HFFc6 (cell line): ENCODE measurements at regions not wholly inside any gene's neighbourhood (a gene's known extent, or its start where the extent isn't known, plus 50 kb on each side); places are given as distances from the start of the nearest gene placed in this dataset.

Source experiments
- DNase-seq: peaks from one replicate; pipeline ENCODE4 v3.0.0-alpha.2; 2018
- H3K27ac Mint-ChIP-seq: 2 replicates; pipeline ENCODE4 v1.8.0; 2020; ENCODE audit warnings: mild to moderate bottlenecking, mixed read lengths
- H3K27me3 Mint-ChIP-seq: 2 replicates; pipeline ENCODE4 v1.8.0; 2021; ENCODE audit warnings: mild to moderate bottlenecking, moderate library complexity, mixed read lengths; ENCODE audit not compliant: insufficient read depth
- H3K36me3 Mint-ChIP-seq: 2 replicates; pipeline ENCODE4 v1.8.0; 2021; ENCODE audit warnings: low read depth, mixed read lengths
- H3K4me1 Mint-ChIP-seq: 2 replicates; pipeline ENCODE4 v1.8.0; 2020; ENCODE audit warnings: low read depth, mixed read lengths
- H3K4me3 Mint-ChIP-seq: 2 replicates; pipeline ENCODE4 v1.8.0; 2020; ENCODE audit warnings: mild to moderate bottlenecking, moderate library complexity, mixed read lengths
- H3K9me3 Mint-ChIP-seq: 2 replicates; pipeline ENCODE4 v1.8.0; 2020; ENCODE audit warnings: mild to moderate bottlenecking, mixed read lengths
- CTCF ChIP-seq: fragments of 200-600 bp; sonication (generic); IDR thresholded peaks from 2 replicates; pipeline ENCODE4 v1.5.0; 2021; ENCODE audit warnings: antibody characterized with exemption, mild to moderate bottlenecking

GRCh38 chr6:56838965-56839364 lies 115.9 kb upstream of the BEND6 start:
- peaks cover 60% of the 10 kb centered on the region for H3K4me1 Mint-ChIP-seq
- DNase-seq, result no peak
- H3K4me3 Mint-ChIP-seq, result peak overlapping the region; percentile 61
- no peak for TF ChIP-seq CTCF
- H3K9me3 Mint-ChIP-seq, result no peaks in the 10 kb centered on the region
- peaks cover 50% of the 10 kb centered on the region for H3K36me3 Mint-ChIP-seq
- peaks cover 2% of the 10 kb centered on the region; the same call in 1 of the 2 replicates for H3K27me3 Mint-ChIP-seq
- peak overlapping the region; percentile 29 for H3K27ac Mint-ChIP-seq

GRCh38 chr6:56838016-56838555 lies 116.8 kb upstream of the BEND6 start:
- TF ChIP-seq CTCF, result no peak
- Mint-ChIP-seq H3K27me3 (peaks cover 2% of the 10 kb centered on the region; the same call in 1 of the 2 replicates), H3K9me3 (no peaks in the 10 kb centered on the region), H3K4me3 (peak overlapping the region; percentile 61), H3K4me1 (peaks cover 69% of the 10 kb centered on the region), H3K36me3 (peaks cover 50% of the 10 kb centered on the region), H3K27ac (peak overlapping the region; percentile 29)
- no peak for DNase-seq

GRCh38 chr6:56837322-56837894 lies 117.5 kb upstream of the BEND6 start:
- H3K9me3 Mint-ChIP-seq, result no peaks in the 10 kb centered on the region
- H3K4me1 Mint-ChIP-seq, result peaks cover 76% of the 10 kb centered on the region
- H3K36me3 Mint-ChIP-seq, result peaks cover 43% of the 10 kb centered on the region
- no peaks in the 10 kb centered on the region; the same call in 1 of the 2 replicates for H3K27me3 Mint-ChIP-seq
- H3K27ac Mint-ChIP-seq, result peak overlapping the region; percentile 40; the same call in 1 of the 2 replicates
- H3K4me3 Mint-ChIP-seq, result peak overlapping the region; percentile 4; the same call in 1 of the 2 replicates
- no peak for TF ChIP-seq CTCF
- no peak for DNase-seq

GRCh38 chr6:56835612-56836011 lies 119.3 kb upstream of the BEND6 start:
- no peak overlapping the region for H3K4me3 Mint-ChIP-seq
- no peak for TF ChIP-seq CTCF
- H3K27me3 Mint-ChIP-seq, result no peaks in the 10 kb centered on the region; the same call in 1 of the 2 replicates
- H3K36me3 Mint-ChIP-seq, result peaks cover 35% of the 10 kb centered on the region
- H3K27ac Mint-ChIP-seq, result no peak overlapping the region
- no peak for DNase-seq
- H3K4me1 Mint-ChIP-seq, result peaks cover 81% of the 10 kb centered on the region
- H3K9me3 Mint-ChIP-seq, result no peaks in the 10 kb centered on the region

- DNase-seq, result no peak
- Mint-ChIP-seq H3K27ac (no peak overlapping the region), H3K9me3 (no peaks in the 10 kb centered on the region), H3K4me1 (peaks cover 78% of the 10 kb centered on the region), H3K27me3 (no peaks in the 10 kb centered on the region; the same call in 1 of the 2 replicates), H3K4me3 (no peak overlapping the region), H3K36me3 (peaks cover 30% of the 10 kb centered on the region)
- TF ChIP-seq CTCF, result no peak
Observed at GRCh38 chr6:56833873-56834272, 121.0 kb upstream of the BEND6 start.
